H9 (cell line): ENCODE measurements at regions not wholly inside any gene's neighbourhood (a gene's known extent, or its start where the extent isn't known, plus 50 kb on each side); places are given as distances from the start of the nearest gene placed in this dataset.

ENCODE experiments used
- DNase-seq: peaks from one replicate; pipeline ENCODE4 v3.0.0-alpha.2; 2017
- H2AFZ ChIP-seq: one replicate; pipeline ENCODE4 v1.6.1; 2013; ENCODE audit warnings: mild to moderate bottlenecking, low read length, control low read depth, moderate library complexity
- H2AK5ac ChIP-seq: 2 replicates; pipeline ENCODE4 v1.6.1; 2013; ENCODE audit warnings: low read length, control low read depth, mixed read lengths; ENCODE audit not compliant: insufficient read length
- H2BK120ac ChIP-seq: one replicate; pipeline ENCODE4 v1.6.1; 2013; ENCODE audit warnings: low read depth, mild to moderate bottlenecking, low read length, control low read depth, inconsistent platforms; ENCODE audit not compliant: poor library complexity, severe bottlenecking
- H2BK12ac ChIP-seq: 2 replicates; pipeline ENCODE4 v1.6.1; 2013; ENCODE audit warnings: low read length, control low read depth, mixed read lengths, low read depth; ENCODE audit not compliant: insufficient read length
- H2BK15ac ChIP-seq: 2 replicates; pipeline ENCODE4 v1.6.1; 2013; ENCODE audit warnings: low read depth, low read length, control low read depth
- H2BK20ac ChIP-seq: one replicate; pipeline ENCODE4 v1.6.1; 2013; ENCODE audit warnings: low read depth, mild to moderate bottlenecking, low read length, control low read depth, inconsistent platforms; ENCODE audit not compliant: poor library complexity, severe bottlenecking
- H2BK5ac ChIP-seq: 2 replicates; pipeline ENCODE4 v1.6.1; 2013; ENCODE audit warnings: low read length, control low read depth, mixed read lengths; ENCODE audit not compliant: insufficient read length
- H3K14ac ChIP-seq: 2 replicates; pipeline ENCODE4 v1.6.1; 2013; ENCODE audit warnings: low read length, control low read depth; ENCODE audit not compliant: insufficient read depth
- H3K18ac ChIP-seq: 2 replicates; pipeline ENCODE4 v1.6.1; 2013; ENCODE audit warnings: low read depth, mild to moderate bottlenecking, mixed read lengths, low read length, control low read depth; ENCODE audit not compliant: insufficient read length
- H3K23ac ChIP-seq: 2 replicates; pipeline ENCODE4 v1.6.1; 2013; ENCODE audit warnings: low read length, control low read depth, mixed read lengths, low read depth; ENCODE audit not compliant: insufficient read length
- H3K23me2 ChIP-seq: 2 replicates; pipeline ENCODE4 v1.6.1; 2013; ENCODE audit warnings: low read depth, mild to moderate bottlenecking, mixed read lengths, low read length, control low read depth; ENCODE audit not compliant: insufficient read length, poor library complexity, severe bottlenecking
- H3K27ac ChIP-seq: 2 replicates; pipeline ENCODE4 v1.5.1; 2013; ENCODE audit warnings: low read length, control low read depth, mixed read lengths, low read depth; ENCODE audit not compliant: insufficient read length
- H3K27me3 ChIP-seq: 2 replicates; pipeline ENCODE4 v1.6.1; 2013; ENCODE audit warnings: low read length, control low read depth, inconsistent platforms; ENCODE audit not compliant: insufficient read depth
- H3K4ac ChIP-seq: 2 replicates; pipeline ENCODE4 v1.6.1; 2013; ENCODE audit warnings: low read depth, mild to moderate bottlenecking, control low read depth, inconsistent platforms, low read length, moderate library complexity
- H3K4me1 ChIP-seq: 2 replicates; pipeline ENCODE4 v1.6.1; 2013; ENCODE audit warnings: low read length, control low read depth, inconsistent platforms; ENCODE audit not compliant: insufficient read depth
- H3K4me2 ChIP-seq: 2 replicates; pipeline ENCODE4 v1.6.1; 2013; ENCODE audit warnings: low read length, control low read depth, mixed read lengths; ENCODE audit not compliant: insufficient read length, insufficient read depth
- H3K56ac ChIP-seq: 2 replicates; pipeline ENCODE4 v1.6.1; 2013; ENCODE audit warnings: low read depth, mild to moderate bottlenecking, mixed read lengths, low read length, control low read depth; ENCODE audit not compliant: insufficient read length
- H3K79me1 ChIP-seq: 2 replicates; pipeline ENCODE4 v1.6.1; 2013; ENCODE audit warnings: low read depth, mild to moderate bottlenecking, moderate library complexity, low read length, control low read depth, inconsistent platforms; ENCODE audit not compliant: insufficient read depth, poor library complexity, severe bottlenecking
- H3K79me2 ChIP-seq: 2 replicates; pipeline ENCODE4 v1.6.1; 2013; ENCODE audit warnings: low read length, control low read depth, inconsistent platforms; ENCODE audit not compliant: insufficient read depth
- H3K9ac ChIP-seq: 2 replicates; pipeline ENCODE4 v1.6.1; 2013; ENCODE audit warnings: low read length, control low read depth, mixed read lengths; ENCODE audit not compliant: insufficient read length; ENCODE audit errors: extremely low read depth
- H3K9me3 ChIP-seq: one replicate; pipeline ENCODE4 v1.6.1; 2013; ENCODE audit warnings: low read depth, low read length, inconsistent platforms; ENCODE audit not compliant: control insufficient read depth
- H3T11ph ChIP-seq: one replicate; pipeline ENCODE4 v1.6.1; 2013; ENCODE audit warnings: mild to moderate bottlenecking, low read length, control low read depth, inconsistent platforms
- H4K20me1 ChIP-seq: one replicate; pipeline ENCODE4 v1.6.1; 2013; ENCODE audit not compliant: control insufficient read depth, insufficient read length, insufficient read depth
- H4K5ac ChIP-seq: 2 replicates; pipeline ENCODE4 v1.6.1; 2013; ENCODE audit warnings: low read depth, mild to moderate bottlenecking, mixed read lengths, low read length, control low read depth; ENCODE audit not compliant: insufficient read length
- H4K8ac ChIP-seq: replicated peaks from 2 replicates; pipeline ENCODE4 v1.6.1; 2013; ENCODE audit warnings: low read length, control low read depth, mixed read lengths, low read depth; ENCODE audit not compliant: insufficient read length
- H4K91ac ChIP-seq: 2 replicates; pipeline ENCODE4 v1.6.1; 2013; ENCODE audit warnings: low read depth, mild to moderate bottlenecking, moderate library complexity, mixed read lengths, low read length, control low read depth; ENCODE audit not compliant: insufficient read length
- H3K27ac Mint-ChIP-seq, 3 experiments: 2 replicates in 2 of 3; 3 replicates in 1 of 3; pipeline ENCODE4 v1.8.0; 2020 to 2021; ENCODE audit warnings: mixed read lengths in 3 of 3, mild to moderate bottlenecking in 1 of 3, moderate library complexity in 1 of 3
- H3K27me3 Mint-ChIP-seq: 2 replicates; pipeline ENCODE4 v1.8.0; 2021; ENCODE audit warnings: low read depth, mild to moderate bottlenecking, moderate library complexity, mixed read lengths
- H3K36me3 Mint-ChIP-seq, 3 experiments: 2 replicates in 2 of 3; 3 replicates in 1 of 3; pipeline ENCODE4 v1.8.0; 2020 to 2021; ENCODE audit warnings: low read depth in 3 of 3, mixed read lengths in 3 of 3; ENCODE audit not compliant: insufficient read depth in 1 of 3
- H3K4me1 Mint-ChIP-seq, 2 experiments: 2 replicates each; pipeline ENCODE4 v1.8.0; 2020; ENCODE audit warnings: mixed read lengths in 2 of 2
- H3K4me3 Mint-ChIP-seq, 2 experiments: 2 replicates in 1 of 2; 3 replicates in 1 of 2; pipeline ENCODE4 v1.8.0; 2020 to 2021; ENCODE audit warnings: mild to moderate bottlenecking in 2 of 2, mixed read lengths in 2 of 2, moderate library complexity in 1 of 2
- H3K9me3 Mint-ChIP-seq, 2 experiments: 2 replicates in 1 of 2; 3 replicates in 1 of 2; pipeline ENCODE4 v1.8.0; 2020; ENCODE audit warnings: mild to moderate bottlenecking in 2 of 2, mixed read lengths in 2 of 2, moderate library complexity in 1 of 2
- WGBS: extraction: QIAGEN DNeasy Blood & Tissue Kit; methylation state at CpG from one replicate; pipeline ENCODE4 v1.1.7; 2013; ENCODE audit warnings: missing lambda C conversion rate, low lambda C conversion rate, mixed read lengths; ENCODE audit not compliant: insufficient read length; ENCODE audit errors: extremely low coverage; 5-methylcytosine and 5-hydroxymethylcytosine counted together
- TF ChIP-seq, protein P1 (sequence below): fragments of 200-600 bp; sonication (generic); conservative IDR thresholded peaks from 3 replicates; pipeline ENCODE4 v1.8.0; 2021; ENCODE audit warnings: antibody characterized with exemption, mild to moderate bottlenecking

DNA sequence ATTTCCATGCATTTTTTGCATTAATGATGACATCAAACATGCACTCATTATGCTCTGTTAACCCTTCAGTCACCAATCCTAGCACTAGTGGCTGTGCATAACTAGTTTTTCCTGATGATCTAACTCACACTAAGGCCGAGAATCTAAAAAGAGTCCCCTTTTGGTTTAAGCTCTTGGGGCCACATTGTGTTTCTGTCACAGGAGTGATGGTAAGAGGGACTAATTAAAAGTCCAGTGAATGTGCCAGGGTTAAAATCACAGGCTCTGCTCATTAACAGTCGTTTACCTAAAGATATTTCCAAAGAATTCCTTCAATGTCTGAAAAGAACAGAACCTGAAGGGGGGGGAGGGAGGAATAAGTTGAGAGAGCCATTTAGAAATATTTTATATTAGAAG lies 359.0 kb upstream of the ANKRD30A start:
- H3K9me3 Mint-ChIP-seq: no peaks in the 10 kb centered on the region
- no peaks in the 10 kb centered on the region for H3K27me3 Mint-ChIP-seq
- H3K4me1 Mint-ChIP-seq: no peaks in the 10 kb centered on the region

More for the DNA sequence above, 359.0 kb upstream of the ANKRD30A start:
- Histone ChIP-seq H3T11ph (no peak overlapping the region), H3K4me1 (no peaks in the 10 kb centered on the region), H2BK15ac (no peak overlapping the region), H3K79me1 (no peaks in the 10 kb centered on the region), H4K91ac (no peak overlapping the region), H3K27ac (no peak overlapping the region), H4K20me1 (no peaks in the 10 kb centered on the region), H4K5ac (no peak overlapping the region), H2AK5ac (no peak overlapping the region), H3K9ac (no peak overlapping the region), H2BK120ac (no peak overlapping the region), H3K18ac (no peak overlapping the region), H2BK5ac (no peak overlapping the region), H2AFZ (no peak overlapping the region), H3K9me3 (no peaks in the 10 kb centered on the region), H3K79me2 (no peaks in the 10 kb centered on the region), H3K23ac (no peak overlapping the region), H3K14ac (no peak overlapping the region), H3K27me3 (no peaks in the 10 kb centered on the region), H3K23me2 (no peaks in the 10 kb centered on the region), H2BK20ac (no peak overlapping the region), H3K56ac (no peak overlapping the region), H4K8ac (no peak overlapping the region), H3K4ac (no peak overlapping the region), H3K4me2 (no peak overlapping the region), H2BK12ac (no peak overlapping the region)
- DNase-seq: no peak
- TF ChIP-seq, protein P1, sequence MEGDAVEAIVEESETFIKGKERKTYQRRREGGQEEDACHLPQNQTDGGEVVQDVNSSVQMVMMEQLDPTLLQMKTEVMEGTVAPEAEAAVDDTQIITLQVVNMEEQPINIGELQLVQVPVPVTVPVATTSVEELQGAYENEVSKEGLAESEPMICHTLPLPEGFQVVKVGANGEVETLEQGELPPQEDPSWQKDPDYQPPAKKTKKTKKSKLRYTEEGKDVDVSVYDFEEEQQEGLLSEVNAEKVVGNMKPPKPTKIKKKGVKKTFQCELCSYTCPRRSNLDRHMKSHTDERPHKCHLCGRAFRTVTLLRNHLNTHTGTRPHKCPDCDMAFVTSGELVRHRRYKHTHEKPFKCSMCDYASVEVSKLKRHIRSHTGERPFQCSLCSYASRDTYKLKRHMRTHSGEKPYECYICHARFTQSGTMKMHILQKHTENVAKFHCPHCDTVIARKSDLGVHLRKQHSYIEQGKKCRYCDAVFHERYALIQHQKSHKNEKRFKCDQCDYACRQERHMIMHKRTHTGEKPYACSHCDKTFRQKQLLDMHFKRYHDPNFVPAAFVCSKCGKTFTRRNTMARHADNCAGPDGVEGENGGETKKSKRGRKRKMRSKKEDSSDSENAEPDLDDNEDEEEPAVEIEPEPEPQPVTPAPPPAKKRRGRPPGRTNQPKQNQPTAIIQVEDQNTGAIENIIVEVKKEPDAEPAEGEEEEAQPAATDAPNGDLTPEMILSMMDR: no peak
- Mint-ChIP-seq H3K36me3 (no peaks in the 10 kb centered on the region), H3K4me3 (no peak overlapping the region), H3K27ac (no peak overlapping the region)
- no CpG with 5 or more reads among the region's 2 CpGs for WGBS
